SIG-M5 treated with dmso at 0.1 percent for 504 hours (cell line): ENCODE measurements at regions not wholly inside any gene's neighbourhood (a gene's known extent, or its start where the extent isn't known, plus 50 kb on each side); places are given as distances from the start of the nearest gene placed in this dataset.
"Not testable (repeated sequence)": the region's sequence is repeated elsewhere in the genome, so short reads cannot be mapped to it uniquely, and the experiment has no call there.

Experiments used
- DNase-seq: peaks from one replicate; lab custom pipeline; 2025; ENCODE audit not compliant: unreplicated experiment; lab: John Stamatoyannopoulos, UW

DNA sequence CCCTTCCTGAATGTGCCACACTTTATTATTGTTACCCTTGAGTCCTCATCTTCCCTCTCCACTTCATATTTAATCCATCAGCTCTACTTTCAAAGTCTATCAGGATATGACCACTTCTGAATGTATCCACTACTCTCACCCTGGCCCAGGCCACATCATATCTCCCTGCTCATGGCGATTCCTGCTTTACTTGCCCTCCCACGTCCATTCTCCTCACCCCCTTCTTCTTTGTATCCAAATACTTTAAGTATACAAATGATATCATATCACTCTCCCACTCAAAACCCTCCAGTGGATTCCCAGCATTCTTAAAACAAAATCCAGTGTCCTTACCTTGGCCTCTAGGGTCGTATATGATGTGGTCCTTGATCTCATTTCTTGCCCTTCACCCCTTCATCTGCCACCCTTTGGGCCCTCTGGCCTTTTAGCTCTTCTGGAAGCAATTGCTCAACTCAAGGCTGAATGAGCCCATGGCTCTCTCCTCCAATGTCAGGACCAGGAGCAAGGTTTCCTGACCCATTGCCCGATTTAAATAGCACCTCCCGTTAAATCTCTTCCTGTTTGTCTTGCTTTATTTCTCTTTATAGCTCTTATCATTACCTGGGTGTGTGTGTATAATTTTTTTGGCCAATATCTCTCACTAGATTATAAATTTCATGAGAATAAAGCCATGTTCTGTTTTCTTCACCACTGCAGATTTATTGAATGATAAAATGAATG lies 205.9 kb upstream of the ECI2 start:
- no peak for DNase-seq

GRCh38 chr6:4340544-4340943 lies 205.2 kb upstream of the ECI2 start:
- no peak for DNase-seq

DNA sequence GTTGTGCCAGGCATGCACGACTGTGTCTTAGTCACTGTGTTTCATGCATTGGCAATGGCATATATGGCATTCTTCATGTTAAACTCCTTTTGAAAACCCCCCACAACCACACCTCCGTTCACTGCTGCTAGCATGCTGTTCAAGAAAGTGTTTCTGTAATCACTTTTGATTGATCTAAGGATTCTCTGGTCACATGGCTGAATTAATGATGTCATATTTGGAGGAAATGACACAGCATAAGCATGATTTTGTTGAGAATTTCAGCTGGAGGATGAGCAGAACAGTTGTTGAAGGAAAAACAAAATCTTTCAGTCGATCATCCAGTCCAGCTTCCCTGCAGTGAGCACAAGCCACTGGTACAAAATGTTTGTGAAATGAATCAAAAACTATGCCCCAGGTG lies 203.5 kb upstream of the ECI2 start:
- DNase-seq = no peak

DNA sequence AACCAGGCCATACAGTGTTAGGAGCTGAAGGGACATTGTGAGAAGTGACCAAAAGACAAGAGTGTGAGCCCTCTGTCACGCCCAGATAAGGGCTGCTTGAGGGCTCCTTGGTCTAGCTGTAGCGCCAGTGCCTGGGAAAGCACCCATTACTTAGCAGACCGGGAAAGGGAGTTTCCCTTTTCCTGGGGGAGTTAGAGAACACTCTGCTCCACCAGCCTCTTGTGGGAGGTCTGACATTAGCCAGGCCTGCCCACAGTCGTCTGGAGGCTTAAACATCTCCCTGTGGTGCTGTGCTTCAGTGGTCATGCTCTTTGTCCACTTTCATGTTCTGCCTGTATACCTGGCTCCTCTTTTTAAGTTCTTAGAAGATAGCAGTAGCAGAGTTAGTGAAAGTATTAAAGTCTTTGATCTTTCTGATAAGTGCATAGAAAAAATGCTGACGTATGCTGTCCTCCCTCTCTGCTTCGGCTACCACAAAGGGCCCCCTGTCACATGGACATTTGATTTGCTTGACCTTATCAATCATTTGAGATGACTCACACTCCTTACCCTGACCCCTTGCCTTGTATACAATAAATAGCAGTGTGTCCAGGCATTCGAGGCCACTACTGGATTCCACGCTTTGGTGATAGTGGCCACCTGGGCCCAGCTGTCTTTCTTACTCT lies 201.5 kb upstream of the ECI2 start:
- DNase-seq = no peak

- no peak for DNase-seq
These were observed 200.7 kb upstream of the ECI2 start for GRCh38 chr6:4336084-4336483.

DNA sequence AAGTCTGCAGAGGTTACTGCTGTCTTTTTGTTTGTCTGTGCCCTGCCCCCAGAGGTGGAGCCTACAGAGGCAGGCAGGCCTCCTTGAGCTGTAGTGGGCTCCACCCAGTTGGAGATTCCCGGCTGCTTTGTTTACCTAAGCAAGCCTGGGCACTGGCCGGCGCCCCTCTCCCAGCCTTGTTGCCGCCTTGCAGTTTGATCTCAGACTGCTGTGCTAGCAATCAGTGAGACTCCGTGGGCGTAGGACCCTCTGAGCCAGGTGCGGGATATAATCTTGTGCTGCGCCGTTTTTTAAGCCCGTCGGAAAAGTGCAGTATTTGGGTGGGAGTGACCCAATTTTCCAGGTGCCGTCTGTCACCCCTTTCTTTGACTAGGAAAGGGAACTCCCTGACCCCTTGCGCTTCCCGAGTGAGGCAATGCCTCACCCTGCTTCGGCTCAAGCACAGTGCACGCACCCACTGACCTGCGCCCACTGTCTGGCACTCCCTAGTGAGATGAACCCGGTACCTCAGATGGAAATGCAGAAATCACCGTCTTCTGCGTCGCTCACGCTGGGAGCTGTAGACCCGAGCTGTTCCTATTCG lies 198.9 kb upstream of the ECI2 start:
- DNase-seq = not testable (repeated sequence)

DNA sequence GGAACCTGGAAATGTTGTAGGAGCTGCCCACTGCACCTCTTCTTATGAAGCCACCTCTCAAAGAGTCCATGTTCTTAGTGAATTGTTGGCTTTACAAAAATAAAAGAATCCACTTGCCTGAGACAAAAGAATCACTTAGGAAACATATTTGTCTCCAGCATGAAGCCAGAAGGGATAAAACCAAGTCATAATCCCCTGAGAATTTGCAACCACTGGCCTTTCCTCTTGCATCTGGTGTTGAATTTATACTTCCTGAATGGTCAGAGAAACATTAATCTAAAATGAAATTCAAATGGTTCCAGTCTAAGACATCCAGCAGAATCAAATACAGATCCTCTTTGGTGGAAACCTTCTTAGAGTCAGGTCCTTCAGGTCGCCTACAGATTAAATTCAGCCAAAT lies 192.5 kb upstream of the ECI2 start:
- no peak for DNase-seq

- no peak for DNase-seq
These were observed 189.4 kb upstream of the ECI2 start for GRCh38 chr6:4324746-4325145.

DNA sequence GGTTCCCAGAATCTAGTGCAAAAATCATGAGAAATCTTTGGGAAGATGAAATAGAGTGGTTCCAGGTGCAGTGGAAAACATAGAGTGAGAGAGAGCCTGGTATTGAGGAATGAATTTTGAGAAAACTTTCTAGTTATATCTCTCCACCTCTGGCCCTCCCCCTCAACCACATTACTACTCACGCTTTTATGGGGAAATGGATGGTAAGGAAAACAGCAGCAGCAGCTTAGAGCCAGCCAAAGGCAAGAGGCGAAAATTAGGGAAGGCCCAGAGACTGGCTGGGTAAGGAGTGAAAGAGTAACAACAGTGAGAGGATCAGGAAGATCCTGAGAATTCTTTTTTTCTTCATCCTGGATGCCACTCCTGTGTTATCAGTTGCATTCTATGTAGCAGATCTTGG lies 187.9 kb upstream of the ECI2 start:
- DNase-seq = no peak

DNA sequence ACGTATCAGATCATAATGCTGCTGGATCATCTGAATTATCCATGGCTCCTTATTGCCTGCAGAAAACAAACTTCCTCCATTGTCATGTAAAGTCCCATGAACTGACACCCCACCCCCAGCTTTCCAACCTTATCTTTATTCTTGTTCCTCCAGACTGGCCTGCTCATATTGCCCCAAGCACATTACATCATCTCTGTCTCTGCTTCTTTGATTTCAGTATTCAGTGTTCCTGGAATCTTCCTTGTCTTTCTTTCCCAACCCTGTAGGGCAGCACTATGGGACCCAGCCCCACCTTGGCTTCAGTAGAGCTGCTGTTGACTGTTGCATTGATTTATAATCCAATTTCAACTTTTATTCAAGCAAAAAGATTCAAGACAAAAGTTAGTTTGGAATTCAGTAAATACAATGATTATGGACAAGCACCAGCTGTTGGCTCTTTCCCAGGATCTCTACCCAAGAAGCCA lies 187.5 kb upstream of the ECI2 start:
- no peak for DNase-seq

- no peak for DNase-seq
These were observed 186.9 kb upstream of the ECI2 start for GRCh38 chr6:4322134-4322845.

- no peak for DNase-seq
These were observed 185.5 kb upstream of the ECI2 start for GRCh38 chr6:4320860-4321259.

DNA sequence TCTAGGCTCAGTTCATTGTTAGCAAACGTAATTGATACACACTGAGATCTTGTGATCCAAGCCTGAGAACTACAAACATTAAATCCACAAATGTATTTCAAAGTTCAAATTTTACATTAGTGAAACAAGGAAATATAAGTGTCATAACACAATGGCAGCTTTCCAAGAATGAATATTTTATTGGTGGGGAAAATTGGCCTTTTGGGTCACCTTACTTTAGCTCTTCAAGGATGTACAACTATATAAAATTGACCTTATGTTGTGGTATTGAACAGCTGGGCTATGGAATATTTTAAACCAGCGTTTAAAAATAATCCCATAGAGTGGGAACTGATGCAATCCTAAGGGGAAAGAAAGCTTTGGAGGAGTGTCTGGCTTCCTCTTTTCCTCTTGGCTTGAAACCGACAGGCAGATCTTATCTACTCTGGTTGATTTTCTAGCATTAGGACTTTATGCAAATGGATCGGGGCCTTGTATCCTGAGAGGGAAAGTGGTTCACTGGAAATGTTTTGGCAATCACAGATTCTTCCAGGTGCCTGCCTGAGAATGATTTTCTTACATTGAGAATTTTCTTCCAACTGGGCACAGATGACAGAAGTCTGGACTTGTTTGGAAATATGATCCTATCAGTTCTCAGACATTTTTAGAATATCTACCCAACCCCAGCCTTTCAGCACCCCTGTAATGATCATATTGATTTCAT lies 184.8 kb upstream of the ECI2 start:
- DNase-seq = peak; percentile 7

DNA sequence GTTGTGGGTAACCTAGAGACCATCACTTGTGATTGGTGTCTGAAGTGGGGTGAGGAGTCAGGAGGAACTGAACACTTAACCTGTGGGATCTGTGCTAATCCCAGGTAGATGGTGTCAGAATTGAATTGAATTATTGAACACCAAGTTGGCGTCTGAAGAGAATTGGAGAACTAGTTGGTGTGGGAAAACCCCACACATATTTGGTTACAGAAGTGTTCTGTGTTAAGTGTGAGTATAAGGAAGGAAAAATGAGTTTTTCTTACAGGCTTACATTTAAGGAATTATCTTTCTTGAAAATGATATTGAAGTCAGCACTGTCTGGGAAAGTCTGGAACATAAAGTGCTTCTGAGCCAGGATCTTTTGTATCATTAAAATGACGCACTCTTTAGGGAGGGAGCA lies 182.9 kb upstream of the ECI2 start:
- no peak for DNase-seq

DNA sequence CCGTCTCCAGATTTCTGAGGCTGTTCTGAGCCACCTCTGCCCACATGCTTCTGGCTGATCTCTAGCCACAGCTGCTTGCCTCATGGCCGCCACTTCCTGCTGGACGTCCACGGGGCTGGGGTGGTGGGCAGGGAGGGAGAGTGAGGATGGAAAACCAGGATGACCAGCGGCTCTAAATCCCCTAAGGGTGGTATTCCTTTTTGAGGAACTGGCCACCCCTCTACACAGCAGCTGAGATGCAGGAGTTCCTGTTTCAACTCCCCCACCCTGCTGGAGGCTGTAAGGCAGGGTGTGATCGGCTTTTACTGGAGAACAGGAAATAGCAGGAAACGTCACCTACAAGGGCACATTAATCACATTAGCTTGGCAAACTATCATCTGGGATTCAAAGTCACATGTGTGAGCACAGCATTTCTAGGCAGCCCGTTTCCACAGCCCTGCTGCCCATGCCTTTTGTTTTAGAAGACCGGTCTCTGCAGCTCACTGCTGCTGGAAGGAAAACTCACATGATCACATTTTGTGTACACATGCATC lies 181.6 kb upstream of the ECI2 start:
- DNase-seq = peak; percentile 50

DNA sequence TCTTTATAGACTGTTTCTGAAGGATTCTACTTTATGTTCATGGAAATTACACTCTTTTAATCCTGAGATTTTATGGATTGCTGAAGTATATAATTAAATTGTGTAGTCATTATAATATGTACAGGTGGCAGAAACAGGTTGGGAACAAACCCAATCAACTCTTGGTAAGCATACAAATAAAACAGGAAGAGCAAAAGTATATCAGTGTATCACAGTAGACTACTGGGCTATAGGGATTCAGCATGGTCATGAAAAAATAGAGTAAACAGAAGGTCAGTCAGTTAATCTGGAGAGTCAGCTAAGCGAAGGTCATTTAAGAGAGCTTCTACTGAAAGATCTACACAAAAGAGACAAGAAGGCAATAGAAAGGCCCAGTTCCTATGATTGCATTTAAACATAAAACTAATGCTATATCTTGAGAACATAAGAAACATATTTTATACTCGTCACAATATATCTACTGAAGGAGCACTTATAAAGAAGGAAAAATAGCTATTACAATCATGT lies 178.9 kb upstream of the ECI2 start:
- no peak for DNase-seq

GRCh38 chr6:4313044-4313686 lies 177.8 kb upstream of the ECI2 start:
- DNase-seq = no peak

- no peak for DNase-seq
These were observed 176.8 kb upstream of the ECI2 start for GRCh38 chr6:4311976-4312860.

- DNase-seq = no peak
These were observed 174.2 kb upstream of the ECI2 start for GRCh38 chr6:4309540-4309939.
